ENCODE measurements at regions not wholly inside any gene's neighbourhood (a gene's known extent, or its start where the extent isn't known, plus 50 kb on each side); places are given as distances from the start of the nearest gene placed in this dataset.

DNA sequence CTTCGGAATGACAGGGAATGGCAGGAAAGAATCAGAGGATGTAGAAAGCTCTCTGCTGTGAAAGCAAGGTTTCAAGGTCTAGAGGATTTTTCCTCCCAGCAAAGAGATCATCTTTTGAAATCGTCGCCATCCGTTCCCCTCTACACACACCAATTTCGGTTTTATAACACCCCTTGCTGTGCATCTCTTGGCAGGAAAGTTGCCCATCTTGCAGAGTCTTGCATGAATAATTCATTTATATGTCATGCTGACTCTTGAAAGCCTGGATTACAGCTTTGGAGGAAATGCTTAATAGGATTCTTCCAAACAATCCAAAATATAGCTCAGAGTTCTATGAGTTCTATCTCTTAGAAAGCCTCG is 262.7 kb downstream of the CHL1 start:
- no peak overlapping the region for H3K9ac ChIP-seq (ENCODE audit: insufficient read length, low read depth)
- no peaks in the 10 kb centered on the region for H3K36me3 ChIP-seq (ENCODE audit: insufficient read depth, insufficient read length, low read length)
- H3K4me1 ChIP-seq (ENCODE audit: insufficient read depth, insufficient read length) = peaks cover 2% of the 10 kb centered on the region
- no peak for TF ChIP-seq SUZ12 (IDR thresholded peaks at IDR 0.05; ENCODE audit: extremely low read depth, insufficient read depth, insufficient read length)
- TF ChIP-seq YY1 (IDR thresholded peaks at IDR 0.05; ENCODE audit: insufficient read depth, insufficient read length) = no peak
- TF ChIP-seq ZNF274 (IDR thresholded peaks at IDR 0.05; ENCODE audit: low read depth, low read length) = no peak
- H3K9me3 ChIP-seq (ENCODE audit: insufficient read depth, low read length) = no peaks in the 10 kb centered on the region
- no peak for DNase-seq (ENCODE audit: low read depth, low spot score)
- H3K4me3 ChIP-seq (ENCODE audit: insufficient read length, low read depth) = no peak overlapping the region
- H3K27me3 ChIP-seq (ENCODE audit: insufficient read depth, insufficient read length) = no peaks in the 10 kb centered on the region

DNA sequence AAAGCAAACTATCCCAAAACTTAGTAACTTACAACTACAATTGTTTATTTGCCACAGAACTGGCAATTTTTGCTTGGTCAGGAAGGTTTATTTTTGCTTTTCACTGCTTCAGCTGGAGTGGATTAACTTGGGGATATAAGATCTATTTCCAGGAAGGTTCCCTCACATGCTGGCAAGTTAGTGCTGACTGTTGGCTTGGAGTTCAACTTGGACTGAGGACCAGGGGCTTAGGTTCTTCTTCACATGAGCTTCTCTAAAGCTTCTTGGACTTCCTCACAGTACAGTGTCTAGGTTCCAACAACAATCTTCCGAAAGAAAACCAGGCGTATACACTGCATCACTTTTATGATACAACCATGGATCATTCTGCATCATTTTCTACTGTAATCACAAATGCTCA is 264.4 kb downstream of the CHL1 start:
- no peak overlapping the region for H3K9ac ChIP-seq (ENCODE audit: insufficient read length, low read depth)
- H3K9me3 ChIP-seq (ENCODE audit: insufficient read depth, low read length) = no peaks in the 10 kb centered on the region
- DNase-seq (ENCODE audit: low read depth, low spot score) = no peak
- peaks cover 2% of the 10 kb centered on the region for H3K4me1 ChIP-seq (ENCODE audit: insufficient read depth, insufficient read length)
- H3K4me3 ChIP-seq (ENCODE audit: insufficient read length, low read depth) = no peak overlapping the region
- H3K36me3 ChIP-seq (ENCODE audit: insufficient read depth, insufficient read length, low read length) = no peaks in the 10 kb centered on the region
- TF ChIP-seq YY1 (IDR thresholded peaks at IDR 0.05; ENCODE audit: insufficient read depth, insufficient read length) = no peak
- TF ChIP-seq SUZ12 (IDR thresholded peaks at IDR 0.05; ENCODE audit: extremely low read depth, insufficient read depth, insufficient read length) = no peak
- no peak for TF ChIP-seq ZNF274 (IDR thresholded peaks at IDR 0.05; ENCODE audit: low read depth, low read length)
- H3K27me3 ChIP-seq (ENCODE audit: insufficient read depth, insufficient read length) = no peaks in the 10 kb centered on the region

DNA sequence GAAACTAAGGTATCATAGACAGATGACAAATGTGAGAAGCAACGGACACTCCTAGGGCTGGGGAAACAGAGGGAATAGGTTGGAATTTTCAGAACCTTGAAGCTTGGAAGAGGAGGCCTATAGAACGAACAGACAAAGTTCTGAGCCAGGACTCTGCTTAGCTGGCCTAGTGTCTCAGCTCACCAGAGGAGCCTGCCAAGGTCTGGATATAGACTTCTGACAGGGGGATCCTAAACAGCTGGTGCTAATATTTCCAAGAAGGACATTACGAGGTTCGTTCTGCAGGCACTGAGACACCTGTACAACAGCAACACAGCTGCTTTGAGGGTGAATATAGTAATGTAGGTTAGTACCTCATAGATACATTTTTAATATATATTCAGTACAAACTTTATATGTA is 266.3 kb downstream of the CHL1 start:
- Histone ChIP-seq H3K4me1 (ENCODE audit: insufficient read depth, insufficient read length) (peaks cover 2% of the 10 kb centered on the region), H3K36me3 (ENCODE audit: insufficient read depth, insufficient read length, low read length) (no peaks in the 10 kb centered on the region), H3K9ac (ENCODE audit: insufficient read length, low read depth) (no peak overlapping the region), H3K4me3 (ENCODE audit: insufficient read length, low read depth) (no peak overlapping the region), H3K27me3 (ENCODE audit: insufficient read depth, insufficient read length) (no peaks in the 10 kb centered on the region), H3K9me3 (ENCODE audit: insufficient read depth, low read length) (no peaks in the 10 kb centered on the region)
- DNase-seq (ENCODE audit: low read depth, low spot score) = no peak
- TF ChIP-seq ZNF274 (IDR thresholded peaks at IDR 0.05; ENCODE audit: low read depth, low read length) (no peak), YY1 (IDR thresholded peaks at IDR 0.05; ENCODE audit: insufficient read depth, insufficient read length) (no peak), SUZ12 (IDR thresholded peaks at IDR 0.05; ENCODE audit: extremely low read depth, insufficient read depth, insufficient read length) (no peak)

DNA sequence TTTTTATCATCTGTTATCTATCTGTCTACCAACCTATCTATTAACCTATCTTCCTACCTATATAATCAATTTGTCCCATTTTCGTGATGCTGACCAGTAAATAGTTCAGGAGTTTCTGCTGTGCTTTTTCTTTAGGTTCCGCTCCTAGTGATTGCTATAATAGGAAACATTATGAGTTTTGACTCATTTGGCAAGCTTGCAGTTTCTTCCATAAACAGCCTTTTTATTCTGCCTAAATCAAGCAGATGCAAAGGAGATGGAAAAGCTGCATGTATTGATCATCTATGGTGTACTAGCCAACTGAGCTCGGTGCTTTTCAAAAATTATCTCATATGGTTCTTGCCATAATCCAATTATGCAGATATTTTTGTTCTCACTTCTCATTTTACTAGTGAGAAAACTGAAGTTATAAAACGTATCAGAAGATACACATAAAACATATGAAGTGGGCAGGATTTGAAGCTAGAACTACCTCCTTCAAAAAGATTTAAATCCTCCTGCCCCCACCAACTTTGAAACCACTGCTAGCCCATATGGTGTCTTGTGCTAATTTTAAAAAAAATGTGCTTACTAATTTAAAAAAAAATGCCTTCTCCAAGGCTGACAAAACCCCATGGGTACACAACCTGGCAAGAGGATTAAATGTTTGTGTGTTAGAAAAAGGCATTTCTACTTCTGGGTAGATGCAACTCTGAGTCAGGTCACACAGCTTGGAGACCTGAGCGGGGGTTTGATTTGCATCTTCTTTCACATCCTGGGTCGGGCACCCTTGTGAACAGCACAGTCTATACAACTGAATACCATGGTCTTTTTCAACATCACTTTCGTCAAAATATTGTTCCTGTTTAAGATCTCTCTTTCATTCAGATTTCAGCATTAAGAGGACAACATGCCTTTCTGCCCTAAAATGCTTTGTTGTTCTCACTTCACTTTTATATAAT is 267.0 kb downstream of the CHL1 start:
- Histone ChIP-seq H3K36me3 (ENCODE audit: insufficient read depth, insufficient read length, low read length) (no peaks in the 10 kb centered on the region), H3K4me3 (ENCODE audit: insufficient read length, low read depth) (no peak overlapping the region), H3K27me3 (ENCODE audit: insufficient read depth, insufficient read length) (no peaks in the 10 kb centered on the region), H3K9me3 (ENCODE audit: insufficient read depth, low read length) (no peaks in the 10 kb centered on the region), H3K4me1 (ENCODE audit: insufficient read depth, insufficient read length) (peaks cover 2% of the 10 kb centered on the region), H3K9ac (ENCODE audit: insufficient read length, low read depth) (no peak overlapping the region)
- TF ChIP-seq SUZ12 (IDR thresholded peaks at IDR 0.05; ENCODE audit: extremely low read depth, insufficient read depth, insufficient read length) (no peak), ZNF274 (IDR thresholded peaks at IDR 0.05; ENCODE audit: low read depth, low read length) (no peak), YY1 (IDR thresholded peaks at IDR 0.05; ENCODE audit: insufficient read depth, insufficient read length) (no peak)
- DNase-seq (ENCODE audit: low read depth, low spot score) = no peak

DNA sequence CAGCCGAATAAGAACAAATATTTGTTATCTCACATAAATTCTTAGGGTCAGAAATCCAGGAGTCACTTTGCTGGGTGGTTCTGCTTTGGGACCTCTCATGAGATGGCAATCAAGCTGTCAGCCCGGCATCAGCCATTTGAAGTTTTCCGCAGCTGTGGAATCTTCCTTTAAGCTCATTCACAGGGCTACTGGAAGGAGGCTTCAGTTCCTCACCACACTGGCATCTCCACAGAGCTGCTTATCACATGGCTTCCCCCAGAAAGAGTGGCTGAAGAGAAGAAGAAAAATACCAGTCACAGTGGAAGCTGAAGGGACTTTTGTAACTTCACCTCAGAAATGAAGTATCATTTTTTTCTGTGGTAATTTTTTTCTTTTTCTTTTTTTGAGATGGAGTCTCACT is 267.7 kb downstream of the CHL1 start:
- H3K9me3 ChIP-seq (ENCODE audit: insufficient read depth, low read length) = no peaks in the 10 kb centered on the region
- H3K36me3 ChIP-seq (ENCODE audit: insufficient read depth, insufficient read length, low read length) = no peaks in the 10 kb centered on the region
- peaks cover 1% of the 10 kb centered on the region for H3K4me1 ChIP-seq (ENCODE audit: insufficient read depth, insufficient read length)
- DNase-seq (ENCODE audit: low read depth, low spot score) = no peak
- no peak overlapping the region for H3K4me3 ChIP-seq (ENCODE audit: insufficient read length, low read depth)
- no peak overlapping the region for H3K9ac ChIP-seq (ENCODE audit: insufficient read length, low read depth)
- no peaks in the 10 kb centered on the region for H3K27me3 ChIP-seq (ENCODE audit: insufficient read depth, insufficient read length)
- no peak for TF ChIP-seq YY1 (IDR thresholded peaks at IDR 0.05; ENCODE audit: insufficient read depth, insufficient read length)
- no peak for TF ChIP-seq ZNF274 (IDR thresholded peaks at IDR 0.05; ENCODE audit: low read depth, low read length)
- no peak for TF ChIP-seq SUZ12 (IDR thresholded peaks at IDR 0.05; ENCODE audit: extremely low read depth, insufficient read depth, insufficient read length)

DNA sequence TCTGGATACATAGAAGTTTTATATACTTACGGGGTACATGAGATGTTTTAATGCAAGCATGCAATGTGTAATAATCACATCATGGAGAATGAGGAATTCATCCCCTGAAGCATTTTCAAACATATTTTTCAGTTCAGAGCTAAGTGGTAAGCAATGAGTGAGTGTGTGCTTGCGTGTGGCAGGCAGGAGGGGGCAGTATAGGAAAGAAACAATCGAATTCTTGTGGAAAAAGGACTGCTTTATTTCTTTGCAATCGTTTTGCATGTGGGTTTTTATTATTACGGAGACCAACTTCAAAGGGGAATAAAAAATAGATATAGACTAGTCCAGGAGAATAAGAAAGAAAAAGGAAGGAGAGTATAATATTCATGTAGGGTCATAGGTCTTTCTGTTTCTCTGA is 271.6 kb downstream of the CHL1 start:
- Histone ChIP-seq H3K9ac (ENCODE audit: insufficient read length, low read depth) (no peak overlapping the region), H3K4me3 (ENCODE audit: insufficient read length, low read depth) (no peak overlapping the region), H3K36me3 (ENCODE audit: insufficient read depth, insufficient read length, low read length) (no peaks in the 10 kb centered on the region), H3K4me1 (ENCODE audit: insufficient read depth, insufficient read length) (no peaks in the 10 kb centered on the region), H3K27me3 (ENCODE audit: insufficient read depth, insufficient read length) (no peaks in the 10 kb centered on the region), H3K9me3 (ENCODE audit: insufficient read depth, low read length) (peaks cover 10% of the 10 kb centered on the region; the same call in 1 of the 2 replicates)
- no peak for TF ChIP-seq YY1 (IDR thresholded peaks at IDR 0.05; ENCODE audit: insufficient read depth, insufficient read length)
- TF ChIP-seq ZNF274 (IDR thresholded peaks at IDR 0.05; ENCODE audit: low read depth, low read length) = no peak
- TF ChIP-seq SUZ12 (IDR thresholded peaks at IDR 0.05; ENCODE audit: extremely low read depth, insufficient read depth, insufficient read length) = no peak
- no peak for DNase-seq (ENCODE audit: low read depth, low spot score)

DNA sequence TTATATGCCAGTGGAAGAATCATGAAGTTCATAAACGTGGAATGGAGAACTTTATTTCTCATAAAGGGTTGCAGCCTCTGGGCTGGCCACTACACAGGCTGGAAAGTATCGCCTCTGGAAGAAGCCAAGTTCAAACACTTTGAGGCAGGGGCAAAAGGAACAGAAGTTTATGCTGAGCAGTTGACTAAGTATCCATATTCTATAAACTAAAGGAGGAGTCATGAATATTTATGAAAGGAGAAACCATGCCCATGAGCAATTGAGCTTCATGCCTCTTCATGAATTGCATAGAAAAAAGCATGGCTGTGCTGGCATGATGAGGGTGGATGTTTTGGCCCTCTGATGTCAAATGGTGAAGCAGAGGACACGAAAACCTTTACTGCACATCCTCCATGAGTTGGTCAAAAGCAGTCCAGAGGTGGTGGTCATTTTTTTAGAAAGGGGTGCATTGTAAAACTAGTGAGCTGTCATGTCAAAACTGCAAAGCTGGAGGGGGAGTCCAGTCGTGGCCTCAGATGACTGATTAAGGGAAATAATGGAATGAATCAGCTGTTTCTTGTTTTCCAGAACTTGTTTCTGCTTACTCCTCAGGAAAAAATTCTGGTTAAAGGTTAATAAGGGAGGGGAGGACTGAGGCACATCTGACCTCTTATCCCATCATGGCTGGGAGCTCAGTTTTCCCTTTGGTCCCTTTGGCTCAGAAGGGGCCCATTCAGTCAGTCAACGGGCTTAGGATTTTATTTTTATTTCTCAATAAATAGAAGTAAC is 276.7 kb downstream of the CHL1 start:
- no peak overlapping the region for H3K9ac ChIP-seq (ENCODE audit: insufficient read length, low read depth)
- peaks cover 10% of the 10 kb centered on the region; the same call in 1 of the 2 replicates for H3K9me3 ChIP-seq (ENCODE audit: insufficient read depth, low read length)
- H3K36me3 ChIP-seq (ENCODE audit: insufficient read depth, insufficient read length, low read length) = no peaks in the 10 kb centered on the region
- H3K4me3 ChIP-seq (ENCODE audit: insufficient read length, low read depth) = no peak overlapping the region
- no peaks in the 10 kb centered on the region for H3K4me1 ChIP-seq (ENCODE audit: insufficient read depth, insufficient read length)
- no peaks in the 10 kb centered on the region for H3K27me3 ChIP-seq (ENCODE audit: insufficient read depth, insufficient read length)
- no peak for DNase-seq (ENCODE audit: low read depth, low spot score)
- TF ChIP-seq YY1 (IDR thresholded peaks at IDR 0.05; ENCODE audit: insufficient read depth, insufficient read length) (no peak), SUZ12 (IDR thresholded peaks at IDR 0.05; ENCODE audit: extremely low read depth, insufficient read depth, insufficient read length) (no peak), ZNF274 (IDR thresholded peaks at IDR 0.05; ENCODE audit: low read depth, low read length) (no peak)

Data from NT2/D1 (cell line).